ENCODE measurements at regions not wholly inside any gene's neighbourhood (a gene's known extent, or its start where the extent isn't known, plus 50 kb on each side); places are given as distances from the start of the nearest gene placed in this dataset.

DNA sequence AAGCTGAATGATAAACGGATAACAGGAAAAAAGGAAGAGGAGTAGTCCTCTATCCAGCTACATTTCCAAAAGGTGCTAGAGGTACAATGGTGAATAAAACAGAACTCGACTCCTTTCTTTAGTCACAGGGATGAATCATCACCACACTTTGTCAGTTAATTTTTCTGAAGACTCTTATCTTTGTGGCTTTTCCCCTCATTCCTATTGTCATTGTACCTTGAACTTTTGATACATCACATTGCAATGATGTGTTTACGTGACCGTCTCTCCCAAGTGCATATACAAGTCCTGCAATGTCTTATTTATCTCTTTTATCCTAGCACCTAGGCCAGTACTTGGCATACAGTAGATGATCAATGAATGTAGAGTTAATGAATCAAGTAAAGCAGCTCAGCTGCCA lies 134.7 kb downstream of the LHFPL1 start:
- TF ChIP-seq EZH2 (IDR thresholded peaks at IDR 0.05; ENCODE audit: low read depth, low read length, severe bottlenecking) (no peak), BCL11A (IDR thresholded peaks at IDR 0.05; ENCODE audit: low read depth in 2 of 2, low read length in 2 of 2) (no peak), EP300 (IDR thresholded peaks at IDR 0.05; ENCODE audit: borderline replicate concordance in 1 of 2, low read depth in 2 of 2, low read length in 2 of 2) (no peak), POLR2A (IDR thresholded peaks at IDR 0.05; ENCODE audit: control extremely low read depth in 1 of 2, low read depth in 2 of 2, low read length in 2 of 2) (no peak), SP1 (IDR thresholded peaks at IDR 0.05; ENCODE audit: low read depth, low read length) (no peak), BRCA1 (IDR thresholded peaks at IDR 0.05; ENCODE audit: low read depth, low read length) (no peak), CEBPB (IDR thresholded peaks at IDR 0.05; ENCODE audit: low read depth, low read length) (no peak), RAD21 (IDR thresholded peaks at IDR 0.05 in 1 of 2, conservative IDR thresholded peaks at IDR 0.05 in 1 of 2; ENCODE audit: low read depth in 2 of 2, low read length in 2 of 2) (no peak), YY1 (IDR thresholded peaks at IDR 0.05; ENCODE audit: low read depth, low read length) (no peak), SAP30 (IDR thresholded peaks at IDR 0.05; ENCODE audit: insufficient read depth, insufficient replicate concordance, low read length) (no peak)
- TF ChIP-seq, protein P1, sequence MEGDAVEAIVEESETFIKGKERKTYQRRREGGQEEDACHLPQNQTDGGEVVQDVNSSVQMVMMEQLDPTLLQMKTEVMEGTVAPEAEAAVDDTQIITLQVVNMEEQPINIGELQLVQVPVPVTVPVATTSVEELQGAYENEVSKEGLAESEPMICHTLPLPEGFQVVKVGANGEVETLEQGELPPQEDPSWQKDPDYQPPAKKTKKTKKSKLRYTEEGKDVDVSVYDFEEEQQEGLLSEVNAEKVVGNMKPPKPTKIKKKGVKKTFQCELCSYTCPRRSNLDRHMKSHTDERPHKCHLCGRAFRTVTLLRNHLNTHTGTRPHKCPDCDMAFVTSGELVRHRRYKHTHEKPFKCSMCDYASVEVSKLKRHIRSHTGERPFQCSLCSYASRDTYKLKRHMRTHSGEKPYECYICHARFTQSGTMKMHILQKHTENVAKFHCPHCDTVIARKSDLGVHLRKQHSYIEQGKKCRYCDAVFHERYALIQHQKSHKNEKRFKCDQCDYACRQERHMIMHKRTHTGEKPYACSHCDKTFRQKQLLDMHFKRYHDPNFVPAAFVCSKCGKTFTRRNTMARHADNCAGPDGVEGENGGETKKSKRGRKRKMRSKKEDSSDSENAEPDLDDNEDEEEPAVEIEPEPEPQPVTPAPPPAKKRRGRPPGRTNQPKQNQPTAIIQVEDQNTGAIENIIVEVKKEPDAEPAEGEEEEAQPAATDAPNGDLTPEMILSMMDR (IDR thresholded peaks at IDR 0.05; ENCODE audit: control extremely low read depth in 1 of 3, insufficient read depth in 1 of 3, low read depth in 1 of 3, low read length in 3 of 3) = no peak
